Lower lobe of right lung (tissue), 2 donors: ENCODE measurements at regions not wholly inside any gene's neighbourhood (a gene's known extent, or its start where the extent isn't known, plus 50 kb on each side); places are given as distances from the start of the nearest gene placed in this dataset.

Experiments used
- ATAC-seq, 2 donors: fragments of 200-7000 bp; cut with Tn5 transposase; one replicate each; pipeline ENCODE4 v1.9.1; 2020 to 2022; ENCODE audit warnings: mild to moderate bottlenecking in 2 of 2, moderate library complexity in 2 of 2
- DNase-seq: peaks from one replicate; pipeline ENCODE4 v3.0.0-alpha.2; 2020
- H3K27ac ChIP-seq: fragments of 200-600 bp; one replicate; pipeline ENCODE4 v1.8.0; 2022
- H3K27me3 ChIP-seq: fragments of 200-600 bp; one replicate; pipeline ENCODE4 v1.8.0; 2022; ENCODE audit warnings: low read depth
- H3K36me3 ChIP-seq: fragments of 200-600 bp; one replicate; pipeline ENCODE4 v1.8.0; 2022; ENCODE audit warnings: mild to moderate bottlenecking
- H3K4me1 ChIP-seq: fragments of 200-600 bp; one replicate; pipeline ENCODE4 v1.8.0; 2022
- H3K4me3 ChIP-seq: fragments of 200-600 bp; one replicate; pipeline ENCODE4 v1.8.0; 2022; ENCODE audit warnings: mild to moderate bottlenecking
- H3K9me3 ChIP-seq: fragments of 200-600 bp; one replicate; pipeline ENCODE4 v1.8.0; 2022
- intact Hi-C: fragments of 100-400 bp; cut with DNase I; formaldehyde crosslinking; loops from one replicate; pipeline ENCODE4 v1.11.0; 2022
- TF ChIP-seq, protein P1 (sequence below): fragments of 200-600 bp; IDR thresholded peaks from one replicate; pipeline ENCODE4 v1.8.0; 2022; ENCODE audit warnings: antibody characterized with exemption, mild to moderate bottlenecking
- donor health status: DM: no; HTN: yes; CAD: no; lungs with severe emphysema.

GRCh38 chr5:56601641-56602071, 213.7 kb upstream of the MAP3K1 start:
- TF ChIP-seq, protein P1, sequence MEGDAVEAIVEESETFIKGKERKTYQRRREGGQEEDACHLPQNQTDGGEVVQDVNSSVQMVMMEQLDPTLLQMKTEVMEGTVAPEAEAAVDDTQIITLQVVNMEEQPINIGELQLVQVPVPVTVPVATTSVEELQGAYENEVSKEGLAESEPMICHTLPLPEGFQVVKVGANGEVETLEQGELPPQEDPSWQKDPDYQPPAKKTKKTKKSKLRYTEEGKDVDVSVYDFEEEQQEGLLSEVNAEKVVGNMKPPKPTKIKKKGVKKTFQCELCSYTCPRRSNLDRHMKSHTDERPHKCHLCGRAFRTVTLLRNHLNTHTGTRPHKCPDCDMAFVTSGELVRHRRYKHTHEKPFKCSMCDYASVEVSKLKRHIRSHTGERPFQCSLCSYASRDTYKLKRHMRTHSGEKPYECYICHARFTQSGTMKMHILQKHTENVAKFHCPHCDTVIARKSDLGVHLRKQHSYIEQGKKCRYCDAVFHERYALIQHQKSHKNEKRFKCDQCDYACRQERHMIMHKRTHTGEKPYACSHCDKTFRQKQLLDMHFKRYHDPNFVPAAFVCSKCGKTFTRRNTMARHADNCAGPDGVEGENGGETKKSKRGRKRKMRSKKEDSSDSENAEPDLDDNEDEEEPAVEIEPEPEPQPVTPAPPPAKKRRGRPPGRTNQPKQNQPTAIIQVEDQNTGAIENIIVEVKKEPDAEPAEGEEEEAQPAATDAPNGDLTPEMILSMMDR = no peak
- Histone ChIP-seq H3K27me3 (no peaks in the 10 kb centered on the region), H3K4me3 (no peak overlapping the region), H3K36me3 (no peaks in the 10 kb centered on the region), H3K27ac (no peak overlapping the region), H3K9me3 (no peaks in the 10 kb centered on the region), H3K4me1 (no peaks in the 10 kb centered on the region)
- intact Hi-C loops = no loop called here
- ATAC-seq (no peak), DNase-seq (no peak)

- H3K27me3 ChIP-seq = no peaks in the 10 kb centered on the region
- no peak overlapping the region for H3K4me3 ChIP-seq
- no peaks in the 10 kb centered on the region for H3K36me3 ChIP-seq
- TF ChIP-seq, protein P1 = no peak
- DNase-seq (no peak), ATAC-seq (no peak)
- H3K9me3 ChIP-seq = no peaks in the 10 kb centered on the region
- intact Hi-C loops = no loop called here
- H3K27ac ChIP-seq = no peak overlapping the region
- H3K4me1 ChIP-seq = no peaks in the 10 kb centered on the region
Measured at GRCh38 chr5:56598941-56599340, 216.4 kb upstream of the MAP3K1 start.

GRCh38 chr5:56596155-56596554, 219.2 kb upstream of the MAP3K1 start:
- ATAC-seq = no peak
- no peaks in the 10 kb centered on the region for H3K36me3 ChIP-seq
- TF ChIP-seq, protein P1 = no peak
- no peak overlapping the region for H3K4me3 ChIP-seq
- H3K4me1 ChIP-seq = no peaks in the 10 kb centered on the region
- DNase-seq = no peak
- H3K9me3 ChIP-seq = no peaks in the 10 kb centered on the region
- no peak overlapping the region for H3K27ac ChIP-seq
- intact Hi-C loops = no loop called here
- no peaks in the 10 kb centered on the region for H3K27me3 ChIP-seq

GRCh38 chr5:56595566-56595965, 219.8 kb upstream of the MAP3K1 start:
- intact Hi-C loops = no loop called here
- Histone ChIP-seq H3K4me3 (no peak overlapping the region), H3K4me1 (no peaks in the 10 kb centered on the region), H3K27me3 (no peaks in the 10 kb centered on the region), H3K9me3 (no peaks in the 10 kb centered on the region), H3K36me3 (no peaks in the 10 kb centered on the region), H3K27ac (no peak overlapping the region)
- TF ChIP-seq, protein P1 = no peak
- DNase-seq (no peak), ATAC-seq (no peak)

- DNase-seq = no peak
- no peak for ATAC-seq
- Histone ChIP-seq H3K4me3 (no peak overlapping the region), H3K27ac (no peak overlapping the region), H3K9me3 (no peaks in the 10 kb centered on the region), H3K27me3 (no peaks in the 10 kb centered on the region), H3K36me3 (no peaks in the 10 kb centered on the region), H3K4me1 (no peaks in the 10 kb centered on the region)
- intact Hi-C loops = no loop called here
- TF ChIP-seq, protein P1 = no peak
Measured at GRCh38 chr5:56594792-56595191, 220.6 kb upstream of the MAP3K1 start.

GRCh38 chr5:56591081-56591480, 224.3 kb upstream of the MAP3K1 start:
- H3K27me3 ChIP-seq = no peaks in the 10 kb centered on the region
- ATAC-seq (no peak), DNase-seq (no peak)
- no peaks in the 10 kb centered on the region for H3K9me3 ChIP-seq
- H3K4me1 ChIP-seq = peaks cover 8% of the 10 kb centered on the region
- H3K4me3 ChIP-seq = no peak overlapping the region
- TF ChIP-seq, protein P1 = no peak
- H3K27ac ChIP-seq = no peak overlapping the region
- no peaks in the 10 kb centered on the region for H3K36me3 ChIP-seq
- intact Hi-C loops = no loop called here
